SK-N-MC (cell line): ENCODE measurements at regions not wholly inside any gene's neighbourhood (a gene's known extent, or its start where the extent isn't known, plus 50 kb on each side); places are given as distances from the start of the nearest gene placed in this dataset.

Experiments
- DNase-seq: peaks from one replicate; pipeline ENCODE4 v3.0.0-alpha.2; 2011; ENCODE audit warnings: low read depth, low spot score
- H3K27ac ChIP-seq: fragments of 200-600 bp; sonication (generic); 2 replicates; pipeline ENCODE4 v1.5.1; 2016; ENCODE audit warnings: mixed run types
- H3K36me3 ChIP-seq: fragments of 200-600 bp; sonication (generic); 2 replicates; pipeline ENCODE4 v1.6.1; 2017; ENCODE audit warnings: antibody characterized with exemption, low read length, mixed read lengths; ENCODE audit not compliant: insufficient read depth
- H3K4me3 ChIP-seq: fragments of 200-600 bp; sonication (generic); 2 replicates; pipeline ENCODE4 v1.5.1; 2016
- H3K9ac ChIP-seq: fragments of 200-600 bp; sonication (generic); 2 replicates; pipeline ENCODE4 v1.8.0; 2017; ENCODE audit warnings: mixed run types, mixed read lengths; ENCODE audit not compliant: insufficient read length
- H3K9me3 ChIP-seq: fragments of 200-600 bp; sonication (generic); 2 replicates; pipeline ENCODE4 v1.6.1; 2017; ENCODE audit warnings: low read depth, mild to moderate bottlenecking, antibody characterized with exemption, low read length, moderate library complexity, mixed read lengths
- EZH2 ChIP-seq: fragments of 200-600 bp; sonication (generic); IDR thresholded peaks from one replicate; pipeline ENCODE4 v1.6.1; 2017; ENCODE audit warnings: antibody characterized with exemption
- FOXP2 ChIP-seq: optimal IDR thresholded peaks from 2 replicates; pipeline ENCODE3; 2011; ENCODE audit warnings: mild to moderate bottlenecking, moderate library complexity; ENCODE audit not compliant: insufficient read depth; ENCODE audit errors: extremely low read length, control extremely low read depth
- POLR2AphosphoS5 ChIP-seq: IDR thresholded peaks from 2 replicates; pipeline ENCODE4 v1.6.1; 2012; ENCODE audit warnings: mild to moderate bottlenecking, low read depth, low read length, borderline replicate concordance

- Histone ChIP-seq H3K4me3 (no peak overlapping the region), H3K27ac (no peak overlapping the region), H3K9me3 (no peaks in the 10 kb centered on the region), H3K36me3 (no peaks in the 10 kb centered on the region), H3K9ac (no peak overlapping the region)
- TF ChIP-seq FOXP2 (no peak), POLR2AphosphoS5 (no peak), EZH2 (no peak)
- DNase-seq = no peak
These were observed 191.7 kb downstream of the SUCLA2 start for GRCh38 chr13:47809411-47809810.

DNA sequence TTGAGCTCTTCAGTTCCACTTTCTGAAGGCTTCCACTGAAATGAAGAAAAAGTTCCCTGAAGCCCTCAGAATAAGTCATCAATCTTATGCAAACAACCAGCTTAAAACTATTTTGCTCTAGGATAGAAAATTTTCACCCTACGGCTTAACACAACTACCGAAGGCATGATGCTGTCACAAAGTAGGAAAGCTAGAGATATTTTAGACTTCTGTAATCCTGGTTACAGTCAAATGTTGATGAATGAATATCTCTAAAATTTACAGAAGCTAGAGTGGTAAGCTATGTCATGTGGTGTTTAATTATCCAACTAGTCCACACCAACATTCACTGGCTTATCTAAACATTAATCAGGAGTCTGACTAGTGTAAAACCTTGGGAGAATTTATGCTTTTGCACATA, 197.9 kb downstream of the SUCLA2 start:
- no peak overlapping the region for H3K9ac ChIP-seq
- no peaks in the 10 kb centered on the region for H3K9me3 ChIP-seq
- no peak for DNase-seq
- no peak overlapping the region for H3K27ac ChIP-seq
- TF ChIP-seq EZH2 (no peak), FOXP2 (no peak)
- H3K4me3 ChIP-seq = no peak overlapping the region
- no peaks in the 10 kb centered on the region for H3K36me3 ChIP-seq

DNA sequence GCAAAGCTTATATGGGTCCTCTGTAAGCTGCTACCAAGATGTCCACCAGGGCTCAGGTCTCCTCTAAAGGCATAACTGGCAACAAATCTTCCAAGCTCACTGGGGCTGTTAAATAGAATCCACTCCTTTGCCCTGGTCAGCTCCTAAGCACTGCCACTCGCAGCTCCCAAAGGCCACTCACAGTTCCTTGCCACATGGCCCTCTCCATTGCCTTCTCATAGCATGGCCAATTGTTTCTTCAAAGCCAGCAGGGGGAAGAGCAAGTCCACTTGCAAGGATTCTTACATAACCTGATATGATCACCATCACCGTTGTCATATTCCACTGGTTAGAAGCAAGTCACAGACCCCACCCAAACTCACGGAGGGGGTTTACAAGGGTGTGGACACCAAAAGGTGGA, 199.5 kb downstream of the SUCLA2 start:
- no peak for DNase-seq
- no peak overlapping the region for H3K27ac ChIP-seq
- TF ChIP-seq EZH2 = no peak
- TF ChIP-seq POLR2AphosphoS5 = no peak
- no peak for TF ChIP-seq FOXP2

DNA sequence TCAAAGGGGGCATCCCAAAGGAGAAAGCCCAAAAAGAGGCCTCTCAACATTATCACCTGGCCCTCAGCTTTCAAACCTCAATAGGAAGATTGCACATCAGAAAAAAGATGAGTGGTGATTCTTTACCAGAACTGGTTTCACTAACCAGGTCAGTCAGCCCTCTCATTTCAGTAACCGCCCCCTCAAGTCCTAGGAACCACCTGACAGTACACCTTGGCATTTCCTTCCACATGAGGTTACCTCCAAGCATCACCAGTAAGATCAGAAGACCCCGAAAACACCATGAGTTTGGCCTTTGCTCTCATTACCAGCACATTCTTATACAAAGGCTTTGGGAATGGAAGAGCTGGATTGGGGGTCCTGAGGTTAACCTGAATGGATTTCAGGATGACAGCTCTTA, 200.5 kb downstream of the SUCLA2 start:
- Histone ChIP-seq H3K9ac (no peak overlapping the region), H3K36me3 (no peaks in the 10 kb centered on the region), H3K27ac (no peak overlapping the region), H3K9me3 (no peaks in the 10 kb centered on the region), H3K4me3 (no peak overlapping the region)
- TF ChIP-seq FOXP2 (no peak), POLR2AphosphoS5 (no peak), EZH2 (no peak)
- DNase-seq = no peak

More for the DNA sequence above, 199.5 kb downstream of the SUCLA2 start:
- Histone ChIP-seq H3K36me3 (no peaks in the 10 kb centered on the region), H3K9ac (no peak overlapping the region), H3K9me3 (no peaks in the 10 kb centered on the region), H3K4me3 (no peak overlapping the region)

DNA sequence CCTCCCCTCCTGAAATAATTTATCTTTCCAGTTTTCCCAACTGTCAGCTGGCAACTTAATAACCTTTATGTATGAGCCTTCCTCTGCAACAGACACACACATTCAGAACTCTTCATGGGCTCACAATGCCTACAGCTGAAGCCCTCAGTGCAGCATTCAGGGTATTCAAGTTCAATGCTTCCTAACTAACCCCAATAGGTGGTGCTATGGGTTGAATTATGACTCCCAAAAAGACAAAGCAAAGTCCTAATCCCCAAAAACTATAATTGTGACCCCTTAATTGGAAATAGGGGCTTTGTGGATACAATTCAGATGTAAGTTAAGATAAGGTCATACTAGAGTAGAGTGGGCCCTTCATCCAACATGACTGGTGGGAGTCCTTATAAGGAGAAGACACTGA, 202.2 kb downstream of the SUCLA2 start:
- no peaks in the 10 kb centered on the region for H3K9me3 ChIP-seq
- H3K4me3 ChIP-seq = no peak overlapping the region
- no peak overlapping the region for H3K9ac ChIP-seq
- no peak overlapping the region for H3K27ac ChIP-seq
- no peak for DNase-seq
- no peak for TF ChIP-seq POLR2AphosphoS5
- TF ChIP-seq FOXP2 = no peak
- no peak for TF ChIP-seq EZH2
- no peaks in the 10 kb centered on the region for H3K36me3 ChIP-seq

DNA sequence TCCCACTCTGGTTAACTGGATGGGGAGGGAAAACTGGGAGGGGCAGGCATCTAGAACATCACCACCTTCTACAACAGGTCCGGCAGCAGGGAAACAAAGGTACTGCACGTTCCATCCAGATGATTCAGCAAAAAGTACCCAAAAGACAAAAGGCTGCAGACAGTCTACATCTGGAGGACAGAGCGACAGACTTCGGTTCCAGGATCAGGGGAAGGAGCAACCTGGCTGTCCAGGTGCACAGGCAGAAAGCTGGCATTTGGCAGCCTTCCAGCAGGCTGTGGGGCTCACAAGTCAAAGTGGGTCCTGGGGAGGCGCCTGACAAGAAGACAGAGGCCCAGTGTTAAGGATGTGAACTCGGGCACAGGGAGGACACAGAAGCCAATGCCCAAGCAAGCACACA, 202.9 kb downstream of the SUCLA2 start:
- DNase-seq = no peak
- no peaks in the 10 kb centered on the region for H3K9me3 ChIP-seq
- H3K27ac ChIP-seq = no peak overlapping the region
- no peak for TF ChIP-seq POLR2AphosphoS5
- no peak for TF ChIP-seq EZH2
- TF ChIP-seq FOXP2 = no peak
- H3K4me3 ChIP-seq = no peak overlapping the region
- no peaks in the 10 kb centered on the region for H3K36me3 ChIP-seq
- H3K9ac ChIP-seq = peak overlapping the region; percentile 3

DNA sequence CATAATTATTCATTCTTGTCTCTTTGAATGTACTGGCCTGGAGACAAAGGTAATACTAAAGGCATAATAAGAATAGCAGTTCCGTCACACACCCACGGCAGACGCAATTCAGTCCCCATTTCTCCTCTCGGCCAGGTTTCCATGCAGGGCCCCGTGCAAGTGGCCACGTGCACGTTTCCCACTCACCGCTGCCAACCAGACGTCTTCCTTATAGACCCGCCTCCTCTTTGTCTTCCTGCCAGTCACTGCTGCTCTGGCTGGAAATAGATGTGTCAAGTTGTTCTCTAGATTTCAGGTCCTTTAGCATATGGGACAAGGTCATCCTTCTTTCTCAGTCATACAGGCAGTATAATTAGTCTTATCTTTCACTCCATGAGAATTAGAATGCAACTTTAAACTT, 204.3 kb downstream of the SUCLA2 start:
- H3K27ac ChIP-seq = no peak overlapping the region
- H3K9ac ChIP-seq = no peak overlapping the region
- no peaks in the 10 kb centered on the region for H3K36me3 ChIP-seq
- TF ChIP-seq FOXP2 (no peak), EZH2 (no peak), POLR2AphosphoS5 (no peak)
- no peak overlapping the region for H3K4me3 ChIP-seq
- DNase-seq = no peak
- no peaks in the 10 kb centered on the region for H3K9me3 ChIP-seq

DNA sequence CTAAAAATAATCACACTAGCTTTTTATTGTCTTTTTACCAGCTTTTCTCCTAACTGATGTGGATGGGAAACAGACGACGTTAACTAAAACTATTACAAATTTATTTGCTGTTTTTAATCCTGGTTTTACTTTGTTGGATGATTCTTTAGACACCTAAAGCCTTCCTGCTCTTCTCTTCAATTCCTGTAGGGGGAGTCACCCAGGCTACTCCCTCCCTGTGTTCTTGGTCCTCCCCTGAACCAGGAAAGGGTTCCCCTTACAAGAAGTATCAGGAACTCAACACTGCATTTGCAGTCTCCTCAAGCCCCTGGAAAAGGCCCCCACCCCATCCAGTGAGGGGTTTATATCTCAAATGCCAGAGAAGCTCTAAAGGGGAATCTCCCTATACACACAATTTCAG, 206.1 kb downstream of the SUCLA2 start:
- no peaks in the 10 kb centered on the region for H3K9me3 ChIP-seq
- no peak overlapping the region for H3K9ac ChIP-seq
- no peak overlapping the region for H3K27ac ChIP-seq
- no peaks in the 10 kb centered on the region for H3K36me3 ChIP-seq
- DNase-seq = no peak
- TF ChIP-seq POLR2AphosphoS5 (no peak), EZH2 (no peak), FOXP2 (no peak)
- no peak overlapping the region for H3K4me3 ChIP-seq

- no peak for DNase-seq
- no peak overlapping the region for H3K4me3 ChIP-seq
- no peak overlapping the region for H3K27ac ChIP-seq
- no peaks in the 10 kb centered on the region for H3K9me3 ChIP-seq
- H3K36me3 ChIP-seq = no peaks in the 10 kb centered on the region
- no peak overlapping the region for H3K9ac ChIP-seq
- no peak for TF ChIP-seq POLR2AphosphoS5
- TF ChIP-seq FOXP2 = no peak
- TF ChIP-seq EZH2 = no peak
These were observed 210.3 kb downstream of the SUCLA2 start for GRCh38 chr13:47790755-47791154.
